K562 (cell line): ENCODE measurements at regions not wholly inside any gene's neighbourhood (a gene's known extent, or its start where the extent isn't known, plus 50 kb on each side); places are given as distances from the start of the nearest gene placed in this dataset.
A peak's percentile ranks its signal among the peaks of the same experiment; 100 is the strongest.

Experiments used
- BHLHE40 ChIP-seq: IDR thresholded peaks from 2 replicates; pipeline ENCODE4 v1.6.1; 2011; ENCODE audit warnings: low read length, improper control_type of control experiment
- CCNT2 ChIP-seq: IDR thresholded peaks from 2 replicates; pipeline ENCODE4 v1.6.1; 2011; ENCODE audit warnings: borderline replicate concordance, low read depth, mild to moderate bottlenecking, moderate library complexity, mixed read lengths, low read length; ENCODE audit not compliant: insufficient read length; ENCODE audit errors: extremely low read depth
- CHD4 ChIP-seq: fragments of 200-600 bp; sonication (generic); IDR thresholded peaks from 3 replicates; pipeline ENCODE4 v1.6.1; 2012; ENCODE audit warnings: low read depth, mild to moderate bottlenecking, mixed read lengths, low read length, inconsistent platforms; ENCODE audit not compliant: insufficient read depth, insufficient replicate concordance, poor library complexity, severe bottlenecking
- DDX20 ChIP-seq: fragments of 450-650 bp; IDR thresholded peaks from 2 replicates; pipeline ENCODE4 v1.6.1; 2016; ENCODE audit warnings: missing genetic modification characterization, low read depth, mild to moderate bottlenecking, missing compliant biosample characterization, moderate library complexity
- DIDO1 ChIP-seq: fragments of 450-650 bp; IDR thresholded peaks from 2 replicates; pipeline ENCODE4 v1.6.1; 2016; ENCODE audit warnings: low read depth, missing biosample characterization, missing genetic modification characterization
- GTF2F1 ChIP-seq: IDR thresholded peaks from 2 replicates; pipeline ENCODE4 v1.6.1; 2011; ENCODE audit warnings: low read depth, low read length, improper control_type of control experiment
- HES1 ChIP-seq: fragments of 450-650 bp; IDR thresholded peaks from 2 replicates; pipeline ENCODE4 v1.6.1; 2016; ENCODE audit warnings: low read depth, mild to moderate bottlenecking, moderate library complexity
- HSF4 ChIP-seq: fragments of 250-450 bp; sonication (Bioruptor Pico); IDR thresholded peaks from 2 replicates; pipeline ENCODE4 v2.1.2; 2022; ENCODE audit warnings: mild to moderate bottlenecking, moderate library complexity, borderline replicate concordance
- IFI16 ChIP-seq: fragments of 250-450 bp; sonication (Bioruptor Pico); IDR thresholded peaks from 2 replicates; pipeline ENCODE4 v2.1.2; 2022; ENCODE audit warnings: mild to moderate bottlenecking, inconsistent platforms
- NELFE ChIP-seq: IDR thresholded peaks from 2 replicates; pipeline ENCODE4 v1.6.1; 2011; ENCODE audit warnings: mild to moderate bottlenecking; ENCODE audit not compliant: insufficient read depth, insufficient read length
- NR4A1 ChIP-seq, 2 experiments: fragments of 250-450 bp in 1 of 2; fragments of 450-650 bp in 1 of 2; sonication (Bioruptor Pico) in 1 of 2; IDR thresholded peaks; 2 replicates each; pipeline versions ENCODE4 v1.4.0 to v1.6.1; 2016 to 2020; ENCODE audit warnings: mild to moderate bottlenecking in 2 of 2, missing compliant biosample characterization in 1 of 2, missing genetic modification characterization in 1 of 2, moderate library complexity in 1 of 2
- PYGO2 ChIP-seq: fragments of 450-650 bp; IDR thresholded peaks from 2 replicates; pipeline ENCODE4 v1.6.1; 2016; ENCODE audit warnings: mild to moderate bottlenecking, missing genetic modification characterization, moderate library complexity, missing compliant biosample characterization
- REST ChIP-seq, 2 experiments: fragments of 450-650 bp; formaldehyde crosslinking in 1 of 2; IDR thresholded peaks; 2 replicates each; pipeline versions ENCODE4 v1.4.0 to v1.6.1; 2014 to 2020; ENCODE audit warnings: mild to moderate bottlenecking in 2 of 2, borderline replicate concordance in 1 of 2, low read depth in 1 of 2
- ZBTB5 ChIP-seq: fragments of 450-650 bp; IDR thresholded peaks from 2 replicates; pipeline ENCODE4 v1.6.1; 2017; ENCODE audit warnings: antibody characterized with exemption
- ZNF41 ChIP-seq: fragments of 250-450 bp; sonication (Bioruptor Pico); conservative IDR thresholded peaks from 2 replicates; pipeline ENCODE4 v1.4.0; 2020; ENCODE audit warnings: mild to moderate bottlenecking
- ZNF551 ChIP-seq: fragments of 250-450 bp; sonication (Bioruptor Pico); IDR thresholded peaks from 2 replicates; pipeline ENCODE4 v1.5.0; 2021; ENCODE audit warnings: mild to moderate bottlenecking, moderate library complexity

DNA sequence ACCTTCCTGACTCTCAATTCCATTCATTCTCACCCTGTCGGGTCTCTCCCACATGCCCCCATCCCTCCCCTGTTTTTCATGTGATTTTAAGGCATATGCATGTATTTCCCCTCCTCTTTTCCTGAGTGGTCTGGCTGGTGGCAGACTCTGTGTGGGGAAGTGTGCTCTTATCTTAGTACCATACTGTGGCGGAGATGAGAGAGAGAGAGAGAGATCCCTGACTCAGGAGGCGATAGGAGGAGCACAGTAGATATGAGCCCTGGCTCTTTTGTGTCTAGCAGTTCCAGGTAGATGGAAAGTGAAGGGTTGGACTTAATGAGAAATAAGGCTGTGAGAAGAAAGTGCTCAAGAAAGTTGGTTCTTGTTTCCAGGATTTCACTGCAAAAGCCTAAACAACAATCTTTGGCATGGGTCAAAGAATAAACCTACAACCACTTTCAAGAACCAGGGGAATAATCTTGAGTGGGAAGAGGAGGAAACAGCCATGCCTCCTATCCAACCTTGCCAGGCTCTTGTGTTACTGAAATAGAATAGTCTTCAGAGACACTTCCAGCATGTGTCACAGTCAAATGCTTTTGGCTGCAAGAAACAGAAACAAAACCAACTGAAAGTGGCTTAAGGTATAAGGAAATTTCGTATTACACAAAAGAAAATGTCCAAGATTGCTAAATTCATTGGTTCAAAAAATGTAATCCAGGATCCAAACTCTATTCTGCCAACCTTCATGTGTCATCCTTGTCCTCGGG is 123.8 kb upstream of the MYLIP start (continued):
- peak; percentile 32; the same call in 1 of the 2 replicates for TF ChIP-seq REST (IDR thresholded peaks at IDR 0.05; ENCODE audit: borderline replicate concordance)
- no peak for TF ChIP-seq REST (CRISPR knock-in tag; IDR thresholded peaks at IDR 0.05; ENCODE audit: low read depth)
- TF ChIP-seq IFI16 = no peak
- peak; percentile 35; the same call in 1 of the 2 replicates for TF ChIP-seq ZBTB5
- TF ChIP-seq HES1 = no peak
- TF ChIP-seq NR4A1 (CRISPR knock-in tag; IDR thresholded peaks at IDR 0.05) = no peak
- peak; percentile 81 for TF ChIP-seq NR4A1 (tag; IDR thresholded peaks at IDR 0.05)
- no peak for TF ChIP-seq PYGO2
- TF ChIP-seq NELFE = no peak
- TF ChIP-seq ZNF41 = no peak
- no peak for TF ChIP-seq CHD4
- TF ChIP-seq DIDO1 (tag) = no peak
- no peak for TF ChIP-seq DDX20 (tag)
- TF ChIP-seq GTF2F1 = no peak
- TF ChIP-seq CCNT2 = peak; percentile 33
- TF ChIP-seq BHLHE40 = peak; percentile 32; the same call in 1 of the 2 replicates
- no peak for TF ChIP-seq ZNF551 (CRISPR knock-in tag)
- no peak for TF ChIP-seq HSF4 (CRISPR knock-in tag)
